ENCODE measurements at regions not wholly inside any gene's neighbourhood (a gene's known extent, or its start where the extent isn't known, plus 50 kb on each side); places are given as distances from the start of the nearest gene placed in this dataset.

DNA sequence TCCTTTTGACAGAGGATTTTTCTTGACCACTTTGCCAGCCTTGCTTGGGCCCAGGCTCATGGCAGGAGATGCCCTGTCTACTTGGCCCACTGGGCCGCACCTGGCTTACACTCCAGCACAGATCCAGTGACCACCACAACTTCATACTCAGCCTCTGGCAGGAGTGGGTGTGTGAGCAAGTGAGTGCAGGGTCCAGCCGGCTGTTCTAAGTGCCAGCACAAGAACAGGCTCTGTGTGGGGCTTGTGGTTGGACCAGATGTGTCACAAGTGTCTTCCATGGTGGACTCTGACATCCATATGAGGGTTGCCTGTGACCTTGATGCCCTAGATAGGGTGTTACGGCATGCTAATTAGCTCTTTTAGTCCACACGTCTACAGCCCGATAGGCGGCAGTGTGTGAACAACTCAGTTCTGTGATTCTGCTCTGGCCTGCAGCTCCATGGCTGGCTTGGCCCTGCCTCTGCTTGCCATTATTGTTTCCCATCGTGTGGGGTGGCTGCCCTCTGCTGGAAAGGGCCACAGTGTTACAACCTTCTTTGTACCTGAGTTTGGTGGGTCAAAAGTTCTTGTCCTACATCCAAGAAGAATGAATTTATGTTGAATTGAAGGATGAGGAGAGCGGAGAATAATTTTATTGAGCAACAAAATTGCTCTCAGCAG, 1089.1 kb downstream of the SLC6A15 start:
- peak; percentile 58 for DNase-seq
- intact Hi-C loops (cut with micrococcal nuclease): no loop called here
- TF ChIP-seq, protein P1, sequence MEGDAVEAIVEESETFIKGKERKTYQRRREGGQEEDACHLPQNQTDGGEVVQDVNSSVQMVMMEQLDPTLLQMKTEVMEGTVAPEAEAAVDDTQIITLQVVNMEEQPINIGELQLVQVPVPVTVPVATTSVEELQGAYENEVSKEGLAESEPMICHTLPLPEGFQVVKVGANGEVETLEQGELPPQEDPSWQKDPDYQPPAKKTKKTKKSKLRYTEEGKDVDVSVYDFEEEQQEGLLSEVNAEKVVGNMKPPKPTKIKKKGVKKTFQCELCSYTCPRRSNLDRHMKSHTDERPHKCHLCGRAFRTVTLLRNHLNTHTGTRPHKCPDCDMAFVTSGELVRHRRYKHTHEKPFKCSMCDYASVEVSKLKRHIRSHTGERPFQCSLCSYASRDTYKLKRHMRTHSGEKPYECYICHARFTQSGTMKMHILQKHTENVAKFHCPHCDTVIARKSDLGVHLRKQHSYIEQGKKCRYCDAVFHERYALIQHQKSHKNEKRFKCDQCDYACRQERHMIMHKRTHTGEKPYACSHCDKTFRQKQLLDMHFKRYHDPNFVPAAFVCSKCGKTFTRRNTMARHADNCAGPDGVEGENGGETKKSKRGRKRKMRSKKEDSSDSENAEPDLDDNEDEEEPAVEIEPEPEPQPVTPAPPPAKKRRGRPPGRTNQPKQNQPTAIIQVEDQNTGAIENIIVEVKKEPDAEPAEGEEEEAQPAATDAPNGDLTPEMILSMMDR (IDR thresholded peaks at IDR 0.05): peak; percentile 25
- H3K4me1 Mint-ChIP-seq (ENCODE audit: low read depth): no peaks in the 10 kb centered on the region
- H3K36me3 Mint-ChIP-seq (ENCODE audit: low read depth): no peaks in the 10 kb centered on the region
- H3K27me3 Mint-ChIP-seq: no peaks in the 10 kb centered on the region
- H3K27ac Mint-ChIP-seq: no peak overlapping the region
- no peak overlapping the region for H3K4me3 Mint-ChIP-seq
- CTCF ChIA-PET: interaction anchor here (1.5 to 1.9 kb wide), 2 partner anchors 16 to 1138 kb away, joined by 4 to 10 read pairs; no protein-coding TSS in a partner anchor
- POLR2A ChIA-PET: no interaction called here
- no peaks in the 10 kb centered on the region for H3K9me3 Mint-ChIP-seq
- ATAC-seq: peak; percentile 74

DNA sequence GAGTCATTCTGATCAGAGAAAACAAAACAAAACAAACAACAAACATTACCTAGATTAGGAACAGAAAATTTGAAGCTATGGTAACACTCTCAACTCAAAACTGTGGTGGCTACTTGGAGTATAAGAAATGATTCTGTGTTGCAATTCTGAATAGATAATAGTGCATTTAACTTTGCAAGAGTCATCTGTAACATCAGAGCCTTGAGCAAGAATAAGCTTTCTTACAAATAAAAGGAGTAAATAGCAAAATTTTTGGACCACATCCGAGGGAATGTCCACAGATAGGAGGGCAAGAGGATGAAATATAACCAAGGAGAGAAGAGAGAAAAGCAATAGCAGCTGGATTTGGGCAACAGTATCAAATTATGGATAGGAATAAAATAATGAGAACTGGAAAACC, 1090.6 kb downstream of the SLC6A15 start:
- no peaks in the 10 kb centered on the region for H3K36me3 Mint-ChIP-seq (ENCODE audit: low read depth)
- ATAC-seq (no peak), DNase-seq (no peak)
- no peak overlapping the region for H3K27ac Mint-ChIP-seq
- no peaks in the 10 kb centered on the region for H3K9me3 Mint-ChIP-seq
- intact Hi-C loops (cut with micrococcal nuclease): no loop called here
- H3K27me3 Mint-ChIP-seq: no peaks in the 10 kb centered on the region
- CTCF ChIA-PET: interaction anchor here (0.7 to 1.9 kb wide), 2 partner anchors 373 to 1136 kb away, joined by 3 to 10 read pairs; no protein-coding TSS in a partner anchor
- POLR2A ChIA-PET: no interaction called here
- TF ChIP-seq, protein P1 (IDR thresholded peaks at IDR 0.05): no peak
- no peaks in the 10 kb centered on the region for H3K4me1 Mint-ChIP-seq (ENCODE audit: low read depth)
- no peak overlapping the region for H3K4me3 Mint-ChIP-seq

DNA sequence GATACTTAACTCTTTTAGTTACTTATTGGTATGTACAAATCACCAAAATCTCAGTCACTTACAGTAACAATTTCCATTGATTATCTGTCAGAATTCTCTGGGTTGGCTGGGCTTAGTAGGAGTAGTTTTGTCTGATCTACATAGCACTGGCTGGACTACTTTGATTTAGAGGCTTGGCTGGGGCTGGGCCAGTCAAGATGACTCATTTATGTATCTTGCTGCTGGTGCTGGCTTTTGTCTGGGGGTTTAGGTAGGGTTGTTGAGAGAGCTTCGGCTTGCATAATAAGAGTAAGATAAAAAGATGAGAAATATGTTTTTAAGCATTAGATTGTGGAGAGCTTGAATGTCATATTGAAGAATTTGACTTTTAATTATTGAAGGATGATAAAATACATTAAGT, 1093.7 kb downstream of the SLC6A15 start:
- Mint-ChIP-seq H3K9me3 (no peaks in the 10 kb centered on the region), H3K27ac (no peak overlapping the region), H3K4me1 (ENCODE audit: low read depth) (no peaks in the 10 kb centered on the region), H3K36me3 (ENCODE audit: low read depth) (no peaks in the 10 kb centered on the region), H3K4me3 (no peak overlapping the region), H3K27me3 (no peaks in the 10 kb centered on the region)
- intact Hi-C loops (cut with micrococcal nuclease): no loop called here
- DNase-seq (no peak), ATAC-seq (no peak)
- ChIA-PET CTCF (no interaction called here), POLR2A (no interaction called here)
- TF ChIP-seq, protein P1 (IDR thresholded peaks at IDR 0.05): no peak

DNA sequence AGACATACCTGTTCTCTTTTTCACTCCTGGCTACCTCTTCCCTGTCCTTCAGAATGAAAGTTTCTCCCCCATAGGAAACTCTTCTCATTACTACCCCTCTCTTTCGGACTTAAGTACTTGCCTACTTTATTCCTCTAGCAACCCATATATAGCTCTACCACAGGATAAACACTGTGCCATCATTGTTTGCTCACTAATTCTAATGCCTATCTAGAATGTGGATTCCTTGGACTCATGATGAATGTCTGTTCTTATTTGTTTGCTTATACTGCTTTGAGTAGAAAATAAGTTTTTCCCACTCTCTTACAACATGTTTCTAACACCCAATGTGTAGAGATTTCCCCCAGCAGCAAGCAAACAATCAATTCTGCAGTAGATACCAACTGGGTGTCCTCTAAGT, 1094.9 kb downstream of the SLC6A15 start:
- TF ChIP-seq, protein P1 (IDR thresholded peaks at IDR 0.05): no peak
- Mint-ChIP-seq H3K4me3 (no peak overlapping the region), H3K9me3 (no peaks in the 10 kb centered on the region), H3K27ac (no peak overlapping the region), H3K36me3 (ENCODE audit: low read depth) (no peaks in the 10 kb centered on the region), H3K4me1 (ENCODE audit: low read depth) (no peaks in the 10 kb centered on the region), H3K27me3 (no peaks in the 10 kb centered on the region)
- POLR2A ChIA-PET: no interaction called here
- intact Hi-C loops (cut with micrococcal nuclease): no loop called here
- DNase-seq (no peak), ATAC-seq (no peak)
- CTCF ChIA-PET: no interaction called here

DNA sequence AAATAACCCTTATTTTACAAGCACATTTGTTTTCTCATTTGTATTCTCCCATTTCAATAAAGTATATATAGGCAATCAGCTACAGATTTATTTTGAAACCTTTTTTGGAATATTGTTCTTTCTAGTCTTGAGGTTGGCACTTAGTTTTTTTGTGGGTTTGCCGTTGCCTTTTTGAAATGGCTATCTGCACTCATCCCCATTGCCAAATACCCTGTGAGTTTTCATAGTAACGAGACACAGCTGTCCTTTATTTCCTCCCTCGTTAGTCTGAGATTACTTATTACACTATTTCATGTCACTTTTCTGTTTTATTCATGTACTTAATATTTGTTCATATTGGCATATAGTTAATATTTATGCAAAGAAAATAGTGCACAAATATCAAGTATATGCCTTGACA, 1104.0 kb downstream of the SLC6A15 start:
- ChIA-PET POLR2A (no interaction called here), CTCF (interaction anchor here (1.6 kb wide), 1 partner anchor 18 kb away, joined by 6 read pairs; no protein-coding TSS in a partner anchor)
- H3K27ac Mint-ChIP-seq: no peak overlapping the region
- no peak overlapping the region for H3K4me3 Mint-ChIP-seq
- H3K27me3 Mint-ChIP-seq: no peaks in the 10 kb centered on the region
- no peaks in the 10 kb centered on the region for H3K36me3 Mint-ChIP-seq (ENCODE audit: low read depth)
- no peaks in the 10 kb centered on the region for H3K4me1 Mint-ChIP-seq (ENCODE audit: low read depth)
- no peak for DNase-seq
- no peaks in the 10 kb centered on the region for H3K9me3 Mint-ChIP-seq
- TF ChIP-seq, protein P1 (IDR thresholded peaks at IDR 0.05): no peak
- intact Hi-C loops (cut with micrococcal nuclease): no loop called here
- ATAC-seq: no peak

Data from activated CD8-positive, alpha-beta T cell treated with anti-CD3 and anti-CD28 coated beads for 36 hours (primary cell).